GM12878 (cell line): ENCODE measurements at regions not wholly inside any gene's neighbourhood (a gene's known extent, or its start where the extent isn't known, plus 50 kb on each side); places are given as distances from the start of the nearest gene placed in this dataset.

Source experiments
- BHLHE40 ChIP-seq, 2 experiments: fragments of 450-650 bp in 1 of 2; IDR thresholded peaks; 2 replicates each; pipeline ENCODE4 v1.6.1; 2011 to 2017; ENCODE audit warnings: low read depth in 2 of 2, borderline replicate concordance in 1 of 2, improper control_type of control experiment in 1 of 2, low read length in 1 of 2, mild to moderate bottlenecking in 1 of 2
- FOXM1 ChIP-seq: IDR thresholded peaks from 2 replicates; pipeline ENCODE4 v1.6.1; 2012; ENCODE audit warnings: low read depth, mild to moderate bottlenecking, inconsistent platforms, low read length, moderate library complexity
- TF ChIP-seq, protein P1 (sequence below), 3 experiments: IDR thresholded peaks in 2 of 3; conservative IDR thresholded peaks in 1 of 3; 2 replicates each; pipeline ENCODE4 v1.5.1; 2011; ENCODE audit warnings: low read depth in 3 of 3, low read length in 3 of 3, mild to moderate bottlenecking in 3 of 3, control low read depth in 2 of 3, moderate library complexity in 2 of 3, inconsistent platforms in 1 of 3, mixed read lengths in 1 of 3; ENCODE audit not compliant: control insufficient read depth in 2 of 3, insufficient read depth in 1 of 3; ENCODE audit errors: extremely low read depth in 1 of 3

DNA sequence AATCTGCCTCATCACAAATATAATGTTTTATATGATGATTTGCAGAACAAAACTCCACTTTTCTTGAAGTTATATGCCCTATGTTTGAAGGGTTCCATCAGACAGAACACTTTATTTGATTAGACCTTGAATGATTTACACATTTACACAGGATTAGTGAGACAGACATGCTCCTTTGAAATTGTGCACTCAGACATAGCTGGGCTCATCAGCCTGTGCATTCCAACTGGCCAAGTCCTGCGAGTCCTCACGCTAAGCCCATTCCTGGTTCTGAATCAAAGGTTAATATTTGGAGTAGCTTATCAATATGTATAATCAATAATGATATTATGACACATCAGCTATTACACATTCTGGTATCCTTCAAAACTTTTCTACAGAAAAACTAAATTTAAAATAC, 173.6 kb downstream of the MBL2 start:
- TF ChIP-seq, protein P1, sequence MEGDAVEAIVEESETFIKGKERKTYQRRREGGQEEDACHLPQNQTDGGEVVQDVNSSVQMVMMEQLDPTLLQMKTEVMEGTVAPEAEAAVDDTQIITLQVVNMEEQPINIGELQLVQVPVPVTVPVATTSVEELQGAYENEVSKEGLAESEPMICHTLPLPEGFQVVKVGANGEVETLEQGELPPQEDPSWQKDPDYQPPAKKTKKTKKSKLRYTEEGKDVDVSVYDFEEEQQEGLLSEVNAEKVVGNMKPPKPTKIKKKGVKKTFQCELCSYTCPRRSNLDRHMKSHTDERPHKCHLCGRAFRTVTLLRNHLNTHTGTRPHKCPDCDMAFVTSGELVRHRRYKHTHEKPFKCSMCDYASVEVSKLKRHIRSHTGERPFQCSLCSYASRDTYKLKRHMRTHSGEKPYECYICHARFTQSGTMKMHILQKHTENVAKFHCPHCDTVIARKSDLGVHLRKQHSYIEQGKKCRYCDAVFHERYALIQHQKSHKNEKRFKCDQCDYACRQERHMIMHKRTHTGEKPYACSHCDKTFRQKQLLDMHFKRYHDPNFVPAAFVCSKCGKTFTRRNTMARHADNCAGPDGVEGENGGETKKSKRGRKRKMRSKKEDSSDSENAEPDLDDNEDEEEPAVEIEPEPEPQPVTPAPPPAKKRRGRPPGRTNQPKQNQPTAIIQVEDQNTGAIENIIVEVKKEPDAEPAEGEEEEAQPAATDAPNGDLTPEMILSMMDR (IDR thresholded peaks at IDR 0.05 in 2 of 3, conservative IDR thresholded peaks at IDR 0.05 in 1 of 3; ENCODE audit: control insufficient read depth in 2 of 3, extremely low read depth in 1 of 3, insufficient read depth in 1 of 3, low read depth in 3 of 3, low read length in 3 of 3) = no peak
- TF ChIP-seq FOXM1 = no peak
- no peak for TF ChIP-seq BHLHE40 (IDR thresholded peaks at IDR 0.05; ENCODE audit: borderline replicate concordance in 1 of 2, low read depth in 2 of 2, low read length in 1 of 2)
